ENCODE measurements at regions not wholly inside any gene's neighbourhood (a gene's known extent, or its start where the extent isn't known, plus 50 kb on each side); places are given as distances from the start of the nearest gene placed in this dataset.

GRCh38 chr22:27531782-27532530 lies 269.6 kb downstream of the MN1 start:
- no peaks in the 10 kb centered on the region for H3K36me3 ChIP-seq (ENCODE audit: control insufficient read depth in 2 of 3, insufficient read depth in 3 of 3, low read length in 3 of 3)
- Mint-ChIP-seq H3K9me3 (peaks cover 0 to 7% (median 3%) of the 10 kb centered on the region in 11 donors), H3K36me3 (no peaks in the 10 kb centered on the region), H3K4me3 (no peak overlapping the region), H3K27ac (no peak overlapping the region), H3K27me3 (peaks cover 0 to 14% (median 5%) of the 10 kb centered on the region in 5 donors), H3K4me1 (no peaks in the 10 kb centered on the region)
- DNase-seq (no peak), ATAC-seq (no peak)
- H3K27ac ChIP-seq (ENCODE audit: low read depth, low read length), result no peak overlapping the region
- intact Hi-C loops (cut with micrococcal nuclease), result no loop called here
- ChIA-PET CTCF (no interaction called here), POLR2A (no interaction called here)
- no peak overlapping the region for H3K4me3 ChIP-seq (ENCODE audit: low read length)
- no peaks in the 10 kb centered on the region for H3K4me1 ChIP-seq (ENCODE audit: control insufficient read depth in 2 of 2, insufficient read depth in 2 of 2, low read length in 2 of 2)
- H3K27me3 ChIP-seq (ENCODE audit: control insufficient read depth in 2 of 2, insufficient read depth in 2 of 2, low read length in 2 of 2), result no peaks in the 10 kb centered on the region
- H3K9me3 ChIP-seq (ENCODE audit: control insufficient read depth in 2 of 3, low read length in 3 of 3), result no peaks in the 10 kb centered on the region

DNA sequence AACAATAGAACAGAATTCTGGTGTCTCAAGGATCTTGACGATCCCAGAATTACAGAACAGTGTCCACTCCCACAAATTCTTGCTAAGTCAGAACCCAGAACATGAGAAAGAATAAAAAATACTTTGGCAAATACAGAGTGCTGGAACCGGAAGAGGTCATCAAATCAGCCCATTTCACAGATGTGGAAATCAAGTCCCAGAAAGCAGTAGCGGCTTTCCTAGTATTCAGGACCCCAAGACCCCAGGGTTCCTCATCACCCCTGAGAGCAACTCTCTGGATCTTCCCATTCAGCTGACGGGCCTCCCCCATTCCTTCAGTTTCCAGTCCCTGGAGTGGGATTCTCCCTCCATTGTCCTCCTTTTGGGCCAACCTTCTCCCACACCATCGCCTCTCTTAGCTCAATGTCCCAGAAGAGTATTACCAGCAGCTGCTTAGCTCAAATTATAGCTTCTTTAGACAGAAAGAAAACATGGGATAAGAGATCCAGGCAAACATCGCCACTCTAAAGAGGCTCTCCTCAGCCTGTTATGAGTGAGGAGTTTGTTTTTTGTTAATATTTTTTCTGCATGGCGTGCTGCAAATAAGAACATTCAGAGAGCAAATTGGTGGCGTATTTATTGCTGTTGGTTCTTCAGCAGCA lies 268.3 kb downstream of the MN1 start:
- H3K27me3 Mint-ChIP-seq, result peaks cover 0 to 14% (median 5%) of the 10 kb centered on the region in 5 donors
- Histone ChIP-seq H3K36me3 (ENCODE audit: control insufficient read depth in 2 of 3, insufficient read depth in 3 of 3, low read length in 3 of 3) (no peaks in the 10 kb centered on the region), H3K27me3 (ENCODE audit: control insufficient read depth in 2 of 2, insufficient read depth in 2 of 2, low read length in 2 of 2) (no peaks in the 10 kb centered on the region), H3K27ac (ENCODE audit: low read depth, low read length) (no peak overlapping the region), H3K4me3 (ENCODE audit: low read length) (no peak overlapping the region), H3K9me3 (ENCODE audit: control insufficient read depth in 2 of 3, low read length in 3 of 3) (no peaks in the 10 kb centered on the region), H3K4me1 (ENCODE audit: control insufficient read depth in 2 of 2, insufficient read depth in 2 of 2, low read length in 2 of 2) (no peaks in the 10 kb centered on the region)
- no peak overlapping the region for H3K4me3 Mint-ChIP-seq
- H3K27ac Mint-ChIP-seq, result no peak overlapping the region
- ChIA-PET POLR2A (no interaction called here), CTCF (no interaction called here)
- no peaks in the 10 kb centered on the region for H3K4me1 Mint-ChIP-seq
- no peak for DNase-seq
- H3K9me3 Mint-ChIP-seq, result peaks cover 0 to 7% (median 3%) of the 10 kb centered on the region in 11 donors
- intact Hi-C loops (cut with micrococcal nuclease), result no loop called here
- no peak for ATAC-seq
- no peaks in the 10 kb centered on the region for H3K36me3 Mint-ChIP-seq

DNA sequence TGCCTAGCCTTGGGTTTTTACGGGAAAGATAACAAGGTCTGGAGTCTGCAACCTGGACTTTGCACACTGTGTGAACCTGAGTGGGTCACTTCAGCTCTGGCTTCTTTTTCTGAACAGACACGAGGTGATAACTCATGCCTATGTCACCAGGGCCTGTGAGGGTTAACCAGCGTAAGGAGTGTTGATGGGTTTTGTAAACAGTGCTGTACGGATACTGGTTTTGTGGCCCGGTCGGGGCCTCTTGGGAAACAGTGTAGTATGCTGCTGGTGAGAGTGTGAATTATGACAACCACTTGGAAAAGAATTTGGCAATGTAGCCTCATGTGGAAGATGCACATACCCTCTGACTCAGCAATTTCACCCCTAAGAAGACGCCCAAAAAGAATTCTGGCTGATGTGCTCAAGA lies 266.8 kb downstream of the MN1 start:
- Histone ChIP-seq H3K27ac (ENCODE audit: low read depth, low read length) (no peak overlapping the region), H3K4me1 (ENCODE audit: control insufficient read depth in 2 of 2, insufficient read depth in 2 of 2, low read length in 2 of 2) (no peaks in the 10 kb centered on the region), H3K9me3 (ENCODE audit: control insufficient read depth in 2 of 3, low read length in 3 of 3) (no peaks in the 10 kb centered on the region), H3K27me3 (ENCODE audit: control insufficient read depth in 2 of 2, insufficient read depth in 2 of 2, low read length in 2 of 2) (no peaks in the 10 kb centered on the region), H3K4me3 (ENCODE audit: low read length) (no peak overlapping the region), H3K36me3 (ENCODE audit: control insufficient read depth in 2 of 3, insufficient read depth in 3 of 3, low read length in 3 of 3) (no peaks in the 10 kb centered on the region)
- Mint-ChIP-seq H3K27me3 (peaks cover 0 to 17% (median 9%) of the 10 kb centered on the region in 5 donors), H3K9me3 (peaks cover 0 to 7% (median 2%) of the 10 kb centered on the region in 11 donors), H3K36me3 (no peaks in the 10 kb centered on the region), H3K4me3 (no peak overlapping the region), H3K4me1 (no peaks in the 10 kb centered on the region), H3K27ac (no peak overlapping the region)
- POLR2A ChIA-PET, result no interaction called here
- no peak for DNase-seq
- no peak for ATAC-seq
- intact Hi-C loops (cut with micrococcal nuclease), result no loop called here
- CTCF ChIA-PET, result no interaction called here

- Histone ChIP-seq H3K4me1 (ENCODE audit: control insufficient read depth in 2 of 2, insufficient read depth in 2 of 2, low read length in 2 of 2) (no peaks in the 10 kb centered on the region), H3K36me3 (ENCODE audit: control insufficient read depth in 2 of 3, insufficient read depth in 3 of 3, low read length in 3 of 3) (no peaks in the 10 kb centered on the region), H3K4me3 (ENCODE audit: low read length) (no peak overlapping the region), H3K9me3 (ENCODE audit: control insufficient read depth in 2 of 3, low read length in 3 of 3) (no peaks in the 10 kb centered on the region), H3K27ac (ENCODE audit: low read depth, low read length) (no peak overlapping the region), H3K27me3 (ENCODE audit: control insufficient read depth in 2 of 2, insufficient read depth in 2 of 2, low read length in 2 of 2) (no peaks in the 10 kb centered on the region)
- H3K4me3 Mint-ChIP-seq, result no peak overlapping the region
- no peak for DNase-seq
- ChIA-PET POLR2A (no interaction called here), CTCF (no interaction called here)
- intact Hi-C loops (cut with micrococcal nuclease), result no loop called here
- peaks cover 0 to 7% (median 2%) of the 10 kb centered on the region in 11 donors for H3K9me3 Mint-ChIP-seq
- no peaks in the 10 kb centered on the region for H3K36me3 Mint-ChIP-seq
- ATAC-seq, result no peak
- H3K4me1 Mint-ChIP-seq, result no peaks in the 10 kb centered on the region
- H3K27me3 Mint-ChIP-seq, result peaks cover 0 to 16% (median 9%) of the 10 kb centered on the region in 5 donors
- H3K27ac Mint-ChIP-seq, result no peak overlapping the region
These were observed 266.1 kb downstream of the MN1 start for GRCh38 chr22:27535452-27535851.

DNA sequence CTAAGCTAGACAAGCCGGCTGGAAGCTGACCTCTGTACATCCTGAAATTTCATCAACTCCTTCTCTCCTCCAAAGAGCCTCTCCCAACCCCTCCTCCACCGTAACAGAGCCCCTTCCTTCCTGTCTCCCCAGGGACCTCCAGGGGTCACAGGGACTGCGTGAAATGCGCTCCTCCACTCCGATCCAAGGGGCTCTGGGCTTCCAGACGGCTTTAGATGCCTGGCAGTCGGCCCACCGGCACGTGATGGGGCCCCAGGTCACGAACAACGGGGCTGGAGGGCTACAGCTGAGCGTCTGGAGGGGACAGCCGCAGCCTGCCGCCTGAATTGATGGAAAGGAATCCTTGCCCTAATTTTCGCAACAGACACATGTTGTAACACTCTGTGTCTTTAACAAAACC lies 264.1 kb downstream of the MN1 start:
- Histone ChIP-seq H3K4me3 (ENCODE audit: low read length) (no peak overlapping the region), H3K27ac (ENCODE audit: low read depth, low read length) (no peak overlapping the region), H3K27me3 (ENCODE audit: control insufficient read depth in 2 of 2, insufficient read depth in 2 of 2, low read length in 2 of 2) (no peaks in the 10 kb centered on the region), H3K9me3 (ENCODE audit: control insufficient read depth in 2 of 3, low read length in 3 of 3) (no peaks in the 10 kb centered on the region), H3K36me3 (ENCODE audit: control insufficient read depth in 2 of 3, insufficient read depth in 3 of 3, low read length in 3 of 3) (no peaks in the 10 kb centered on the region), H3K4me1 (ENCODE audit: control insufficient read depth in 2 of 2, insufficient read depth in 2 of 2, low read length in 2 of 2) (no peaks in the 10 kb centered on the region)
- intact Hi-C loops (cut with micrococcal nuclease), result no loop called here
- H3K4me1 Mint-ChIP-seq, result no peaks in the 10 kb centered on the region
- ChIA-PET CTCF (no interaction called here), POLR2A (no interaction called here)
- no peak overlapping the region for H3K4me3 Mint-ChIP-seq
- peaks cover 0 to 10% (median 4%) of the 10 kb centered on the region in 5 donors for H3K27me3 Mint-ChIP-seq
- no peak overlapping the region for H3K27ac Mint-ChIP-seq
- peaks cover 0 to 6% (median 0%) of the 10 kb centered on the region in 11 donors for H3K9me3 Mint-ChIP-seq
- no peaks in the 10 kb centered on the region for H3K36me3 Mint-ChIP-seq
- no peak for DNase-seq
- no peak for ATAC-seq

- Mint-ChIP-seq H3K4me3 (no peak overlapping the region), H3K36me3 (no peaks in the 10 kb centered on the region), H3K27ac (no peak overlapping the region), H3K27me3 (peaks cover 0 to 9% (median 2%) of the 10 kb centered on the region in 5 donors), H3K9me3 (peaks cover 0 to 6% (median 0%) of the 10 kb centered on the region in 11 donors), H3K4me1 (peaks cover 0 to 3% (median 0%) of the 10 kb centered on the region in 7 donors)
- CTCF ChIA-PET, result no interaction called here
- H3K4me3 ChIP-seq (ENCODE audit: low read length), result no peak overlapping the region
- POLR2A ChIA-PET, result no interaction called here
- no peaks in the 10 kb centered on the region for H3K27me3 ChIP-seq (ENCODE audit: control insufficient read depth in 2 of 2, insufficient read depth in 2 of 2, low read length in 2 of 2)
- no peaks in the 10 kb centered on the region for H3K4me1 ChIP-seq (ENCODE audit: control insufficient read depth in 2 of 2, insufficient read depth in 2 of 2, low read length in 2 of 2)
- intact Hi-C loops (cut with micrococcal nuclease), result no loop called here
- H3K36me3 ChIP-seq (ENCODE audit: control insufficient read depth in 2 of 3, insufficient read depth in 3 of 3, low read length in 3 of 3), result no peaks in the 10 kb centered on the region
- no peak overlapping the region for H3K27ac ChIP-seq (ENCODE audit: low read depth, low read length)
- no peak for DNase-seq
- H3K9me3 ChIP-seq (ENCODE audit: control insufficient read depth in 2 of 3, low read length in 3 of 3), result no peaks in the 10 kb centered on the region
- no peak for ATAC-seq
These were observed 262.9 kb downstream of the MN1 start for GRCh38 chr22:27538666-27539065.

DNA sequence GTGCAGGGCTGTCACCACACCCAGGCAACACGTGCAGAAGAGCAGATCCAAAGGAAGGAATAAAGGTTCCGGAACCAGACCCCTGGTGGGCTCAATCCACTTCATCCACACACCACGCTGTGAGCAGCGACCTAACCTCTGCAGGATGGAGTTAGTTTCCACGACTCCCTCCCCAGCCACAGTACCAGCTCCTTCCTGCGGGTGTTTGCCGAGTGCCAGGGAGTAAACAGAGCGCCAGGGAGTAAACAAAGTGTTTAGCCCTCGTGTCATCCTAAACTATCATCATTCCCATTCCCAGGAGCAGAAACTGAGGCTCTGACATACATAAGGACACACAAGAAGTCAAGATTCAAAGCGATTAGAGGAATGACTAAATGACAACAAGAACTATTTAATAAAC lies 261.3 kb downstream of the MN1 start:
- DNase-seq (no peak), ATAC-seq (no peak)
- H3K27me3 ChIP-seq (ENCODE audit: control insufficient read depth in 2 of 2, insufficient read depth in 2 of 2, low read length in 2 of 2), result no peaks in the 10 kb centered on the region
- no peaks in the 10 kb centered on the region for H3K9me3 ChIP-seq (ENCODE audit: control insufficient read depth in 2 of 3, low read length in 3 of 3)
- no peak overlapping the region for H3K27ac ChIP-seq (ENCODE audit: low read depth, low read length)
- H3K36me3 Mint-ChIP-seq, result no peaks in the 10 kb centered on the region
- no peak overlapping the region for H3K4me3 Mint-ChIP-seq
- peaks cover 0 to 13% (median 5%) of the 10 kb centered on the region in 5 donors for H3K27me3 Mint-ChIP-seq
- H3K9me3 Mint-ChIP-seq, result peaks cover 0 to 2% (median 0%) of the 10 kb centered on the region in 11 donors
- no peaks in the 10 kb centered on the region for H3K4me1 ChIP-seq (ENCODE audit: control insufficient read depth in 2 of 2, insufficient read depth in 2 of 2, low read length in 2 of 2)
- ChIA-PET POLR2A (no interaction called here), CTCF (no interaction called here)
- no peak overlapping the region for H3K4me3 ChIP-seq (ENCODE audit: low read length)
- intact Hi-C loops (cut with micrococcal nuclease), result no loop called here
- H3K4me1 Mint-ChIP-seq, result peaks cover 0 to 4% (median 0%) of the 10 kb centered on the region in 7 donors
- no peaks in the 10 kb centered on the region for H3K36me3 ChIP-seq (ENCODE audit: control insufficient read depth in 2 of 3, insufficient read depth in 3 of 3, low read length in 3 of 3)
- H3K27ac Mint-ChIP-seq, result no peak overlapping the region

Measured in naive thymus-derived CD4-positive, alpha-beta T cell (primary cell).